Thyroid gland (tissue), 4 donors: ENCODE measurements at regions not wholly inside any gene's neighbourhood (a gene's known extent, or its start where the extent isn't known, plus 50 kb on each side); places are given as distances from the start of the nearest gene placed in this dataset.

ENCODE experiments used
- DNase-seq, 2 donors: peaks; one replicate each; pipeline ENCODE4 v3.0.0-alpha.2; 2019
- H3K27ac ChIP-seq, 3 donors: fragments of 200-600 bp; sonication (generic); 1 replicate in 2 of 3; 2 replicates in 1 of 3; pipeline ENCODE4 v1.5.1; 2016 to 2019; ENCODE audit warnings: mild to moderate bottlenecking in 1 of 3, moderate library complexity in 1 of 3
- H3K27me3 ChIP-seq: fragments of 200-600 bp; sonication (generic); one replicate; pipeline ENCODE4 v1.5.1; 2019
- H3K36me3 ChIP-seq, 2 donors: fragments of 200-600 bp; sonication (generic); one replicate each; pipeline ENCODE4 v1.5.1; 2016 to 2019
- H3K4me1 ChIP-seq, 2 donors: fragments of 200-600 bp; sonication (generic); one replicate each; pipeline ENCODE4 v1.5.1; 2017 to 2019
- H3K4me3 ChIP-seq, 3 donors: fragments of 200-600 bp; sonication (generic); replicated peaks in 1 of 3; 1 replicate in 2 of 3; 2 replicates in 1 of 3; pipeline ENCODE4 v1.5.1; 2016; ENCODE audit warnings: mild to moderate bottlenecking in 1 of 3
- H3K9me3 ChIP-seq: fragments of 200-600 bp; sonication (generic); one replicate; pipeline ENCODE4 v1.5.1; 2017
- POLR2A ChIP-seq, 2 donors: fragments of 450-650 bp; IDR thresholded peaks; one replicate each; pipeline ENCODE4 v1.6.1; 2017; ENCODE audit warnings: antibody characterized with exemption in 2 of 2, mild to moderate bottlenecking in 2 of 2, moderate library complexity in 1 of 2
- WGBS, 2 donors: methylation state at CpG; one replicate each; pipeline ENCODE4 v1.1.5; 2017; 5-methylcytosine and 5-hydroxymethylcytosine counted together
- intact Hi-C: fragments of 100-400 bp; cut with DNase I; formaldehyde crosslinking; loops from one replicate; pipeline ENCODE4 v1.15.1; 2023
- TF ChIP-seq, protein P1 (sequence below), 6 experiments: fragments of 200-600 bp in 3 of 6; fragments of 450-650 bp in 3 of 6; sonication (generic) in 3 of 6; IDR thresholded peaks; one replicate each; pipeline ENCODE4 v1.5.1; 2016 to 2019; ENCODE audit warnings: antibody characterized with exemption in 6 of 6, mild to moderate bottlenecking in 2 of 6, inconsistent platforms in 1 of 6, moderate library complexity in 1 of 6

DNA sequence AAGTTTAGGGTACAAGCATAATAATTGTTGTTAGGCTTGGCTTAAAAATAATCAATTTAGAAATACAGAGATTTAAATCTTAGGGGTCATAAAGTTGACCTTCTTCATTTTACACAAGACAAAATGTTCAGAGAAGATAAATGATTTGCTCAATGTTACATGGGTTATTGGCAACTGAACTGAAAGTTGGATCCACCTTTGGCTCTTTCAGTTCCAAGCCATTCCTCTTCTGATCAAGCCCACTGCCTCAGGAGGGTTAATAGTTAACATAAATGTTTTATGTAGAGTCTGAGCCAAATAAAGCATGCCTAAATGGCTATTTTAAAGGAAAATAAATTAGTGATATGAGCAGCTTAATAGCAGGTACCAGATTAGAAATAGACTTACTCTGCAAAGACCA, 79.1 kb upstream of the RHOBTB1 start:
- H3K27ac ChIP-seq = no peak overlapping the region
- no peak for DNase-seq
- no peaks in the 10 kb centered on the region for H3K9me3 ChIP-seq
- intact Hi-C loops = no loop called here
- H3K27me3 ChIP-seq = no peaks in the 10 kb centered on the region
- H3K36me3 ChIP-seq = no peaks in the 10 kb centered on the region
- no peaks in the 10 kb centered on the region for H3K4me1 ChIP-seq
- no peak overlapping the region for H3K4me3 ChIP-seq
- TF ChIP-seq, protein P1, sequence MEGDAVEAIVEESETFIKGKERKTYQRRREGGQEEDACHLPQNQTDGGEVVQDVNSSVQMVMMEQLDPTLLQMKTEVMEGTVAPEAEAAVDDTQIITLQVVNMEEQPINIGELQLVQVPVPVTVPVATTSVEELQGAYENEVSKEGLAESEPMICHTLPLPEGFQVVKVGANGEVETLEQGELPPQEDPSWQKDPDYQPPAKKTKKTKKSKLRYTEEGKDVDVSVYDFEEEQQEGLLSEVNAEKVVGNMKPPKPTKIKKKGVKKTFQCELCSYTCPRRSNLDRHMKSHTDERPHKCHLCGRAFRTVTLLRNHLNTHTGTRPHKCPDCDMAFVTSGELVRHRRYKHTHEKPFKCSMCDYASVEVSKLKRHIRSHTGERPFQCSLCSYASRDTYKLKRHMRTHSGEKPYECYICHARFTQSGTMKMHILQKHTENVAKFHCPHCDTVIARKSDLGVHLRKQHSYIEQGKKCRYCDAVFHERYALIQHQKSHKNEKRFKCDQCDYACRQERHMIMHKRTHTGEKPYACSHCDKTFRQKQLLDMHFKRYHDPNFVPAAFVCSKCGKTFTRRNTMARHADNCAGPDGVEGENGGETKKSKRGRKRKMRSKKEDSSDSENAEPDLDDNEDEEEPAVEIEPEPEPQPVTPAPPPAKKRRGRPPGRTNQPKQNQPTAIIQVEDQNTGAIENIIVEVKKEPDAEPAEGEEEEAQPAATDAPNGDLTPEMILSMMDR (IDR thresholded peaks at IDR 0.05) = no peak
- no peak for TF ChIP-seq POLR2A (IDR thresholded peaks at IDR 0.05)

DNA sequence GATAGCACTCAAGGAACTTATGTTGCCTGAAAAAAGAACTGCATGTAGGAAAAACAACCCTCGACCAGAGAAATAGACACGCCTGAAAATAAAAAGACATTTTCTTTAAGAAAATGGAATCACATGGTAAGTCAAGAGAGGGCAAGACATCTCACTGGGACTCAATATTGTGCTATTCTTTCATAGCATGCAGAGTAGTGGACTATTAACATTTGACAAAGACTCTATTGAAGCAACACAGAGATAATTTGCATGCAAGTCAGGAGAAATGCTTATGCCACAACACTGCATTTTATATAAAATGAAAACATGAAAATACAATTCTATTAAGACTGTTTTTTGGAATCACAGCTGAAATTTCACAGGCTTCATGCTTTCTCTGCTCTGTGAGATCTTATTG, 77.9 kb upstream of the RHOBTB1 start:
- no peaks in the 10 kb centered on the region for H3K36me3 ChIP-seq
- no peaks in the 10 kb centered on the region for H3K9me3 ChIP-seq
- DNase-seq = no peak
- H3K4me3 ChIP-seq = no peak overlapping the region
- TF ChIP-seq, protein P1 (IDR thresholded peaks at IDR 0.05) = no peak
- no peak for TF ChIP-seq POLR2A (IDR thresholded peaks at IDR 0.05)
- no peaks in the 10 kb centered on the region for H3K4me1 ChIP-seq
- no peaks in the 10 kb centered on the region for H3K27me3 ChIP-seq
- no peak overlapping the region for H3K27ac ChIP-seq
- 73 to 75% methylated on average over 2 of the region's 2 CpGs for WGBS, 2 donors
- intact Hi-C loops = no loop called here

DNA sequence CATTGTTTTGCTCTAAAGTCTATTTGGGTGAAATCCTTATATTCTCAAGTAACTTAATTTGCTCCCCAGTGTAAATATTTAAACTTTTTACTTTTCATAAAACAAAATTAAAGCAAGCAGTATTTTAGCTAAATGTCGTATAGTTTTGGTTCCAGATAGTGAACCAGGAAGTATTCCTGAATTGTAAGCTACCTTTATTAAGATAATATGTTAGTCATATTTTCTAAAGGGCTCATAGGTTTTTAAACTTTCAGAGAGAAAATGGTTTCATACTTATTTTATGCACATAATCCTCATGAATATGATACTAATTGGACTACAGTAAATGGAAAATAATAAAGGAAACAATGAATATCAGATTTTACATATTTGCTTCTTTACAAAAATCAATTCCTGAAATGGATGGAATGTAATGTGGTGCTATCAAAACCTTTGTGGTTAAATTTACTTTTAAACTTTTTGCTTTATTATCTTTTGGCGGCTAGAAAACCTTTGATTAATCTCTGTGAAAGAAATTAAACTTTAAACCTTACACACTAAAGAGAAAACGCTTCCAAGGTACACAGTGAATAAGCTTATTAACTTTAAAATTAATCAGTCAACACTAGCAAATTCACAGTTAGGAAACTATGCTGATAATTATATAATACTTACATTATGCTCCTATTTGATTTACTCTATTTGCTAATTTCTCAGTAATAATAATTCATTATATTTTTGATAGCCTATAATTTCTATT, 76.6 kb upstream of the RHOBTB1 start:
- TF ChIP-seq, protein P1 (IDR thresholded peaks at IDR 0.05) = no peak
- no peak for TF ChIP-seq POLR2A (IDR thresholded peaks at IDR 0.05)
- no peaks in the 10 kb centered on the region for H3K27me3 ChIP-seq
- no peak overlapping the region for H3K4me3 ChIP-seq
- H3K4me1 ChIP-seq = no peaks in the 10 kb centered on the region
- H3K9me3 ChIP-seq = no peaks in the 10 kb centered on the region
- no peak overlapping the region for H3K27ac ChIP-seq
- DNase-seq = no peak
- no peaks in the 10 kb centered on the region for H3K36me3 ChIP-seq
- intact Hi-C loops = no loop called here
- 91 to 95% methylated on average over 3 of the region's 3 CpGs for WGBS, 2 donors

DNA sequence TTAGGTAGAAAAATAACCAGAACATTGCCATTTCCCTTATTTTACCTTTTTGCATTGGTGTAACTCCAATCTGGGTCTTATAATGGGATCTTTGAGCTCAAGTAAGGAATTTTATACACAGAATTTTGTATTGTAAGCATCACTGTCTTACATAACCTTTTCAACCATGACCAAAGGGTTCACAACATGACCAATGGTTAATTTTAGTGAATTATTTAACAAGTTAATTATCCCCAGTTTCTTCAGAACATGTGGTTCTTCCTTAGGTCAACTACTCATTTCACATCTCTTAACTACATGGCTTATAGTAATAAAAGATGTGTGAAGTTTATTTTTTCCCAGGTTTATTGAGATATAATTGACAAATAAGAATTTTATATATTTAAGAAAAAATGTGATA, 74.2 kb upstream of the RHOBTB1 start:
- intact Hi-C loops = no loop called here
- TF ChIP-seq, protein P1 (IDR thresholded peaks at IDR 0.05) = no peak
- H3K9me3 ChIP-seq = no peaks in the 10 kb centered on the region
- no peaks in the 10 kb centered on the region for H3K36me3 ChIP-seq
- DNase-seq = no peak
- H3K4me3 ChIP-seq = no peak overlapping the region
- H3K27me3 ChIP-seq = no peaks in the 10 kb centered on the region
- no peaks in the 10 kb centered on the region for H3K4me1 ChIP-seq
- no peak overlapping the region for H3K27ac ChIP-seq

DNA sequence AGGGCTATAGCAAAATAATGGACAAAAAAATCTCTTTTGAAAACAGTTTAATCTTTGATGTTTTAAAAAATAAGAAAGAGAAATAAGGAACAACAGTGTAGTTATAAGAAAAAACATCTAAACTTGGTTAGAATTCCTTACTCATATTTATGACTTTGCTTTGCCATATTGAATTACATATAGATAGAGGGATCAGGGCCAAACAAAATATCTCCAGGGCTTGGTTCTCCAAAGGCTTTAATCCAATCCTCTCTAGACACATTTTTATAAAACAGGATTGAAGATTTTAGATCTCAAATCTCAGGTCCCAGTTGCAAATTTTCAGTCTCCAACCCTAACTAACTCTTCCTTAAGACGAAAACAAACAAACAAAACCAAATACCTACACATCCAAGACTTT, 72.6 kb upstream of the RHOBTB1 start:
- no peak for TF ChIP-seq POLR2A (IDR thresholded peaks at IDR 0.05)
- TF ChIP-seq, protein P1 (IDR thresholded peaks at IDR 0.05) = no peak
- Histone ChIP-seq H3K4me1 (no peaks in the 10 kb centered on the region), H3K27me3 (no peaks in the 10 kb centered on the region), H3K36me3 (no peaks in the 10 kb centered on the region), H3K4me3 (no peak overlapping the region), H3K9me3 (no peaks in the 10 kb centered on the region), H3K27ac (no peak overlapping the region)
- DNase-seq = no peak
- intact Hi-C loops = no loop called here
- WGBS, 2 donors = 94 to 95% methylated on average over 1 of the region's 1 CpG
